Prostate gland (tissue), 2 donors: ENCODE measurements at regions not wholly inside any gene's neighbourhood (a gene's known extent, or its start where the extent isn't known, plus 50 kb on each side); places are given as distances from the start of the nearest gene placed in this dataset.
A peak's percentile ranks its signal among the peaks of the same experiment; 100 is the strongest.

Experiments
- POLR2A ChIP-seq: fragments of 450-650 bp; IDR thresholded peaks from one replicate; pipeline ENCODE4 v1.6.1; 2016; ENCODE audit warnings: antibody characterized with exemption, mild to moderate bottlenecking
- POLR2AphosphoS5 ChIP-seq: sonication (generic); formaldehyde crosslinking; IDR thresholded peaks from one replicate; pipeline ENCODE4 v1.6.1; 2017; ENCODE audit warnings: antibody characterized with exemption
- TF ChIP-seq, protein P1 (sequence below), 4 experiments: fragments of 200-600 bp in 2 of 4; fragments of 450-650 bp in 2 of 4; sonication (generic) in 2 of 4; IDR thresholded peaks; 1 replicate in 3 of 4; 2 replicates in 1 of 4; pipeline ENCODE4 v1.5.1; 2016 to 2019; ENCODE audit warnings: antibody characterized with exemption in 4 of 4, mild to moderate bottlenecking in 2 of 4, moderate library complexity in 2 of 4

- TF ChIP-seq, protein P1, sequence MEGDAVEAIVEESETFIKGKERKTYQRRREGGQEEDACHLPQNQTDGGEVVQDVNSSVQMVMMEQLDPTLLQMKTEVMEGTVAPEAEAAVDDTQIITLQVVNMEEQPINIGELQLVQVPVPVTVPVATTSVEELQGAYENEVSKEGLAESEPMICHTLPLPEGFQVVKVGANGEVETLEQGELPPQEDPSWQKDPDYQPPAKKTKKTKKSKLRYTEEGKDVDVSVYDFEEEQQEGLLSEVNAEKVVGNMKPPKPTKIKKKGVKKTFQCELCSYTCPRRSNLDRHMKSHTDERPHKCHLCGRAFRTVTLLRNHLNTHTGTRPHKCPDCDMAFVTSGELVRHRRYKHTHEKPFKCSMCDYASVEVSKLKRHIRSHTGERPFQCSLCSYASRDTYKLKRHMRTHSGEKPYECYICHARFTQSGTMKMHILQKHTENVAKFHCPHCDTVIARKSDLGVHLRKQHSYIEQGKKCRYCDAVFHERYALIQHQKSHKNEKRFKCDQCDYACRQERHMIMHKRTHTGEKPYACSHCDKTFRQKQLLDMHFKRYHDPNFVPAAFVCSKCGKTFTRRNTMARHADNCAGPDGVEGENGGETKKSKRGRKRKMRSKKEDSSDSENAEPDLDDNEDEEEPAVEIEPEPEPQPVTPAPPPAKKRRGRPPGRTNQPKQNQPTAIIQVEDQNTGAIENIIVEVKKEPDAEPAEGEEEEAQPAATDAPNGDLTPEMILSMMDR (IDR thresholded peaks at IDR 0.05), result peak in 3 of 4 experiments; percentile 20 to 49 (median 42)
- TF ChIP-seq POLR2A (no peak), POLR2AphosphoS5 (peak; percentile 86)
These were observed 471.0 kb upstream of the PROK2 start for GRCh38 chr3:72255791-72256559.
